GM12892 (cell line): ENCODE measurements at regions not wholly inside any gene's neighbourhood (a gene's known extent, or its start where the extent isn't known, plus 50 kb on each side); places are given as distances from the start of the nearest gene placed in this dataset.

Experiments used
- POLR2A ChIP-seq: IDR thresholded peaks from 2 replicates; pipeline ENCODE4 v1.6.1; 2011; ENCODE audit warnings: low read depth, low read length, control low read depth
- POLR2AphosphoS5 ChIP-seq: IDR thresholded peaks from 2 replicates; pipeline ENCODE4 v1.6.1; 2011; ENCODE audit warnings: low read depth, low read length, control low read depth
- TAF1 ChIP-seq: IDR thresholded peaks from 2 replicates; pipeline ENCODE4 v1.6.1; 2011; ENCODE audit warnings: low read depth, mild to moderate bottlenecking, control low read depth, low read length, borderline replicate concordance

- no peak for TF ChIP-seq TAF1
- no peak for TF ChIP-seq POLR2AphosphoS5
- no peak for TF ChIP-seq POLR2A
These were observed 62.9 kb upstream of the PIM1 start for GRCh38 chr6:37106982-37107491.
